HG03135 (cell line): ENCODE measurements at regions not wholly inside any gene's neighbourhood (a gene's known extent, or its start where the extent isn't known, plus 50 kb on each side); places are given as distances from the start of the nearest gene placed in this dataset.
A peak's percentile ranks its signal among the peaks of the same experiment; 100 is the strongest.

Experiments
- ATAC-seq: cut with Tn5 transposase; IDR thresholded peaks from one replicate; pipeline ENCODE4 v1.9.1; 2021; ENCODE audit warnings: mild to moderate bottlenecking, moderate library complexity; ENCODE audit not compliant: unreplicated experiment

DNA sequence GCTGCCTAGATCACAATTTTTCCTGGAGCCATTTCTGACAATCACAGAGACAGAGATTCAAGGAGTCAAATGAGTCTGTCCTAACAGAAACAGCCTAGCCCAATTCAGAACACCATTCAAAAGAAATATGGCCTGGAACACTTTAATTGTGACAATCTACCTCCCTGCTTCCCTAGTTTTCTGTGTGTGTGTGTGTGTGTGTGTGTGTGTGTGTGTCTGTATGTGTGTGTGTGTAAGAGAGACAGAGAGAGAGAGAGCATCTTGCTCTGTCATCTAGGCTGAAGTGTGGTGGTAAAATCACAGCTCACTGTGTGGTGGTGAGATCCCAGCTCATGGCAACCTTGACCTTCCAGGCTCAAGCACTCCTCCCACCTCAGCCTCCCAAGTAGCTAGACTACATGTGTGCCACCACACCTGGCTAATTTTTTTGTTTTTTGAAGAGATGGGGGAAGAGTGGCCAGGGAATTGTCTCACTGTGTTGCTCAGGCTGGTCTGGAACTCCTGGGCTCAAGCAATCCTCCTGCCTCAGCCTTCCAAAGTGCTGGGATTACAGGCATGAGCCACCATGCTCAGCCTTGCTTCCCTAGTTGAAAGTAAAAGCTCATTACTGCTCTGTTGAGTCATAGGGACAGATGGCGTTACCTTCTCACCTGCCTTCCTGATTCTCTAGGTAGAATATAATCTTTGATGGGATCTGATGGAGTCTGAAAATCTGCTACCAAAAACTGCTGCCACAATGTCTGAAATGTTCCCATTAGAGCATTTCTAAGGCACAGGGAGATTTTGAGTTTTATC is 89.6 kb upstream of the BEND6 start:
- ATAC-seq = no peak

DNA sequence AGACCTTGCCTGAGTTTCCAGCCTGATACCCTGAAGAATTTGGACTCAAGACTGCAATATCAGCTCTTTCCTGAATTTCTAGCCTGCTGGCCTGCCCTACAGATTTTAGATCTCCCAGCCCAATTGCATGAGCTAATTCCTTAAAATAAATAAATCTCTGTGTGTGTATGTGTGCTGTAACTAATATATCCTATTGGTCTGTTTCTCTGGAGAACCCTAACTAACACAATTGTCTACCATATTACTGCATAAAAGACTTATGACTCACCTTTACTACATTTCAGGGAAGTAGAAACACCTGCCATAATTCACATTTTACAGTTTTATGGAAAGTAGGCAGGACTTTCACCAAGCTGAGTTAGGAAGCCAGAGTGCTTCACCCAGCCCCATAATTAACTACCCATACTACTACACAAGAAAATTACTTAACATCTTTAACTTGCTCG is 90.7 kb upstream of the BEND6 start:
- ATAC-seq = no peak

DNA sequence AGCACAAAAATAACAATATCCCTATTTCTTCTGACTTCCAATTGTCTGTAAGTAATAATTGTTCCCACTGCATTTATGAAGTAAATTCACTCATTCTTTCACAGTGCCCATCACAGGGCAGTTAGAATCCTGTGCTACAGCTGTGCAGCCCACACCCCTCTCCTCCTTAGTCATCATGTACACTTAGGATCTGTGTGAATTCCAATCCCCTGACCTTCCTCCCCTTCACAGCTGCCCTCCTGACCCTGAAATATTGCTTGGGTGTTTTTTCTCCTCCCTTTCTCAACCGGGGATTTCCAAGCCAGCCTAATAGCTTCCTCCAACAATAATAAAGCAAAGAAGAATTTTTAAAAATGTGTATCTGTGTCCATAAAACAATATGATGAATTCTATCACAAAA is 91.5 kb upstream of the BEND6 start:
- ATAC-seq = no peak

DNA sequence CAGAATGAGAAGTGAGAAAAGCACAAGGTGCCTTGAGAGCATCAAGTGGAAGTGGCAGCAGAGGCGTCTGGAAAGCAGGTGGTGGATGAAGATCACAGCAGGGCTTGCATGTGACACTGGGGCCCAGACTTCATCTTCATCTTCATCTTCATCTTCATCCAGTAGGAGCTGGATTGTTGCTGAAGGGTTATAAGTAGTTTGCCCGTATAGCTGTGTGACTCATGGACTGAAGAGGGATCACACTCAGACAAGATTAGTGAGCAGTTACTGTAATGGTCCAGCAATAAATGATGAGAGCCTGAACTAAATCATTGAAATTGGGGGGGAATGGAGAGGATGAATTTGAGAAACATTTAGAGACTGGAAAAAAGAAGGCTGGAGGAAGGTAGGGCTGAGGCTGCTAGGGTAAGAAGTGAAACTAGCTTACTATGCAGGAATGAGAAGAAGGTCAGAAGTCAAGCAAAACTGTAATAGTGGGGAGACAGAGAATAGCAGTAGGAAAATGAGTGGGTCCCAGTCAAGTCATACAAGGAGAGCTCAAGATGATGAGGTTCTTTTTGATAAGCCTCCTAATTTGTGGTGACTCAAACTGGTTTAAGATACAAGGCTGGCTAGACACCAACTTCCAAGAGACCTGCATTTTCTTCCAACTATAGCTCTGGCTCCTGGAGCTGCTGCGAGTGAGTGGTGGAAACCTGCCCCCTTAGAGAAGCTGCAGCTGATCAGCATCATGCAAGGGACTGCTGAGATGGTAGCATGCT is 92.3 kb upstream of the BEND6 start:
- no peak for ATAC-seq

DNA sequence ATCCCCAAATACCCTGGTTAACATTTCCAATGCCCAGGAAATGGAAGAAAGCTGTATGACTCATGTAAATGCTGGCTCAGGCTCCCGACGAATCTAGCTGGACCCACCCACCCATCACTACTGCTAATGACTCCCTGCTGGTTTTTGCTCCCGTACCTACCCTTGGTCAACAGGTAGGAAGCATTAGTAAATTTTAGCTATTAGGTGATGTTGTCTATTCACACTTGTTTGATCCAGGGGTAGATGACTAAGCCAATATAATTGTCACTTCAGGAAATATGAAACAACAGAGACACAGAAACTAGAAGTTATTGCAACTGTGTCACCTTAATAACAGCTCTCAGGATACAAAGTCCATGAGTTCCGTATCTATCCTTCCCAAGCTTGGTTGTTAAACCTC is 94.4 kb upstream of the BEND6 start:
- no peak for ATAC-seq

DNA sequence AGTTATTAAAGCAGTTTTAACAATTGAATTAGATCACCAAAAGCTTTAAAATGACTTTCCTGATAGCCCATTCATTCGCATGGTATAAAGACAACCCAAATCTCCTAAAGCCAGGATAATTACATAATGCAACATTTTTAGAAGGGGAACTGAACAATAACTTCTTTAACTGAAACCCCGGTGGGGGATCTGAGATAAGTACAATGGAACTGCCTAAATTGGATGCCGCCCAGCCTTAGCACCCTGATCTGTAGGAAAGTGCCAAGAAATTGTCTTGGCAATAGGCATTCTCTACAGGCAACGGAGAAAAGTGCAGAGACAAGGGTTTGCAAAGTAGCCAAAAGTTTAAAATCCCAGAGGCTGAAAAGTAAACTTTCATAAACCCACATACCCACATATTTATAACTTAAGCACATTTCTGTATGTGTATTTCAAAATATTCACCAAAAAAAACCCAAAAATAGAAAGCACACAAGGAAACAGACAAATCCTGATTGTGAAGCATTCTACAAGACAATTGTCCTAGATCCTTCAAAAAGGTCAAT is 98.8 kb upstream of the BEND6 start:
- no peak for ATAC-seq

DNA sequence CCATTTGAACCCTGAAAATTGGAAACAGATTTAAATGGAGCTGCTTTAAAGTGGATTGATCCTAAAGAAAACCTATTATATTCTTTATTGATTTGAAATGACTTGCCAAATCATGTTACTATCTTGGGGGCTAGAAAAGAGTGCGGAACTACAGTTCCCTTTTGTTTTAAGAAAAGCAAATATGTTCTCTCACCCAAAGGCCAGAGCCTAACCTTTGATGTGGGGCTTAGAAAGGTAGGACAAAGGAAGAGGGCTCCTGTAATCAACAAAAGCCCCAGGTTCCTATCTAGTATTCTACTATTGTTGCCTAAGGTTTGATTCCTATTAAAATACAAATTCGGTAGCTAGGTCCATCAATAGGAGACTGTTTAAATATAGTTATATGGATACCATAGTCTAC is 100.8 kb upstream of the BEND6 start:
- no peak for ATAC-seq

DNA sequence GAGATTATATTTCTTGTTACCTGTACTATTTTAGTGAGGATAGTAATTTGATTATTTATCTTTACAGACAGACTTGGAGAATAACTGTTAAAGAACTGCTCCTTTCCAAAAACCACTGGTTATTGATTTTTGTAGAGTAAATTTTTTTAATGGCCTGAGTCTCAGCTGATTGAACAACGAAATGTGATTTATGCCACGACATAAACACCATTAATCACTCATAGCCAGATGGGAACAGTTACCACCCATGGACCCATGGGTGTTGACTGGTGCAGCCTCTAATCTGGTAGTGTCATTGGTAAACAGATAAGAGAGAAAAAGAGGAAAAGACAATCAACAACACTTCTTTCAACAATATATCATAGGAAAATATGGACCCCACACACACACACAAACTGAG is 101.4 kb upstream of the BEND6 start:
- ATAC-seq = no peak

DNA sequence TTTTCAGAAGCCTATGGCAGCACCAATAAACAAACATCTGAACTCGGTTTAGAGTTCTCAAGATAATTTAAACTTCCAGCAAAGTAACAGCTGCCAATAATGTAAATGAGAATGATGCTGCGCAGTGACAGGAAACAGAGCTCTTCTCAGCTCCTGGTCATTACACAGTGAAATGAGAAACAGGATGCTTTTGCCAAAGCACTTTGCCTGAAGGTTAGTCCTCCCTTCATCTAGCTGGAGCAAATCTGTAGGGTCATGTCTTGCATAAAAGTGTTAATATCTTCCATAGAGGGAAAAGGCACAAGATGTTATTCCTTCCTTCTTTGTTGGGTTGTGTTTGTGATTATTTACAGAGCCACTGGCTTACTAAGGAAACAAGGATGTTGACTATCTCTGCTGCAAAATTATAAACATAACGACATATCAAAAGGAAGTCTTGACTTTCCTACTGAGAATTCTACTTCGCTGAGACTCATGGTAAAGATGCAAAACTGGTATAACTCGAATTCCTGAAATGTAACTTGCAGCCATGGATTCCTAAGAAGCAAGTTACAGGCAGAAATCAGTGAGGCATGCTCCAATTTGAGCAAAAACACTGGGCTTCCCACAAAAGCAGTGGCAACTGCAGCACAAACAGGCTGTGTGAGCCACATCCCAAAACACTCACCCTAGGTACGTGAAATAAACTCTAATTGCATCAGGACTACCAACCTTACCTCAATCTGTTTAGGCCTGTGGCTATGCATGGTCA is 102.5 kb upstream of the BEND6 start:
- ATAC-seq = peak; percentile 11

DNA sequence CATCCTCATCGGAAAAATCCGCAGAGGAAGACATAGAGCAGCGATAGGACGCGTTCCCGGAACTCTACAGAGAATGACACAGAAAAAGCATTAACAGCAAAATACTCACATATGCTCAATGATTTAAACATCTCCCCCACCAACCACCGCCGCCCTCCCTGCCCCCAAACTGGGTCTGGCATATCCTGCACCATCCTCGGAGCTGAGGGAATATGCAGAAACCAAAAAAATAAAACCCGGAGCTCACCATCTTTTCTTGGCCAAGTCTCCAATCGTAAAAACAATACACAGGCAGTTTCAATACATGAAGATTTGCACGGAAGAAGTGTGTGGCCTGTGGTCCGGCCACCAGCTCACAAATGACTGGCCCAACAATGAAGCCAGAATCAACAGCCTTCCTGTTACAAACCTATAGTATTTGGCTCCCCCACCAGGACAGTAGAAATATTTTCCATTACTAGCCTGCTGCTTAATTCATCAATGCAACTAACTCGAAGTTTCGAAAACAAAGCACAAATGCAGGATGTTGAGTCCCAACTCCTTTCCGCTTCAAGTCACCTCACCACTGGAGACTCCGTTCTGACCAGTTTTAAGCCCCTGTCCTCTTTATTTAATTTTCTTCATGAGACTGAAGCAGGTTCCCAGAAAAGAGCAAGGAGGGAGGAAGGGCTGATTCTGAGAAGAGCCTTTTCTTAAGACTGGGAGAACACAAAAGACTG is 103.2 kb upstream of the BEND6 start:
- peak; percentile 94 for ATAC-seq

DNA sequence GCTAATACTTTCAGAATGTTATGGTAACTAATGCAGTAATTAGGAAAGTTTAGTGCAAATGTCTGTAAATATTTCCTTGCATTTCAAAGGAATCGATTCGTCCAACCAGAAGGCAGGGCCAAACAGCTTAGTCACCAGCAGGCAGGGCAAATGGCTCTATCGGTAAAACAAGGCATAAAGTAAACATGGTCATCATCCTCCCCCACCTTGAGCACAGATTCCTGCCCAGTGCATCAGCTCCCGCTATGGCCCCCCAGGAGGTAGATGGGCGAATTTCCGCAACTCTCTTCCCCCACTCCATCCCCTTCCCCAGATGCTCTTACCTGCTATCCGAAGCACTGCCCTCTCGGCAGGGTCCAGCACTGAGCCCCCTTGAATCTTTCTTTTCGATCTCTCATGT is 103.8 kb upstream of the BEND6 start:
- ATAC-seq = peak; percentile 10

DNA sequence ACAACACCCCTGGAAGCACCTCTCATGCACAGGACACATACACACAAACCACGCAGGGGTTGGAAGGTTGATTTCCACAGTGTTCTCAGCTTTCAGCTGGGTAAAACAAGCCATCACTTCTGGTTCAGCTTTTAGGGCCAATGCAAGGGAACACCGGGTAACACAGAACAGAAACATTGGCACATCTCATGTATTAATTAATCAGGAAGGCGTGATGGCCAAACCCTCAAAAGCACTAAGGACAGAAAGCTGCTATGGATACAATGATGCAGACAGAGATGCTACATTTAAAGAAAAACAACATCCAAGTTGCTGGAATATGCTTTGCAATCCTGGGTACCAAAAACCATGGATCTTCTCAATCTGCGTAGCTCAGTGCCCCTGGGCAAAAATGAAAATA is 104.3 kb upstream of the BEND6 start:
- no peak for ATAC-seq

DNA sequence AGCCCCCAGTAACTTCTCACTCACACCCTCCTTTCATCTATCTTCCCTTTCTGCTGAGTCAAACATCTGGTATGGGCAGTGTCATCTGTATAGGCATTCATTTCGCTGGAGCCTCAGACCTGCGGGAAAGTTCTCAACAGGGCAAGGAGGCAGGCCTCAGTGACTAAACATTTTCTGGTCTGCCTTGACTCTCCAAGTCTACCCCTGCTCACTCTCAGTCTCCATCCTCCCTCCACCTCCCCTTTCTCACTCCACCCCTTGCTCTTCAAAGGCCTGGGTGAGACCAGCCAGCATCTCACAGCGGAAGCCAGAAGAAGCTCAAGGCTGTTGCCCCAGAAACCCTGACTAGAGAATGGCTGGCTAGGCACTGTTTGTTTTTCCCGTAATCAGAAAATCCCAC is 105.0 kb upstream of the BEND6 start:
- ATAC-seq = no peak

DNA sequence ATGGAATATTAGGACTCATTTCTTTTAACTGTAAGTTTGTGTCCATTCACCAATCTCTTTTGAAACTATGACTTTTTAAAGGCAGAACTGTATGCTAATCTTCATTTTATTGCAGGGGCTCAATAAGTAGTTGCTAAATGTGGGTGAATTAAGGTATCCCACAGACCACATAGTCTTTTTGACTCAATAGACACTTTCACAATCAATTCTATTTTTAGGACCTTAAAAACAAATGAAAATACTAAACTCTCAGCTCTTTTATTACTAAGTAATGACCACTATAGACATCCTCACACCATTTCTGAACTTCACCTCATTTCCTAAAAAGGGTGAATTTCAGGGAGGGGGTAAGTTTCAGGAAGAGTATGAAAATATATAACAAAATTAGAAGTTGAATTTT is 106.8 kb upstream of the BEND6 start:
- no peak for ATAC-seq

DNA sequence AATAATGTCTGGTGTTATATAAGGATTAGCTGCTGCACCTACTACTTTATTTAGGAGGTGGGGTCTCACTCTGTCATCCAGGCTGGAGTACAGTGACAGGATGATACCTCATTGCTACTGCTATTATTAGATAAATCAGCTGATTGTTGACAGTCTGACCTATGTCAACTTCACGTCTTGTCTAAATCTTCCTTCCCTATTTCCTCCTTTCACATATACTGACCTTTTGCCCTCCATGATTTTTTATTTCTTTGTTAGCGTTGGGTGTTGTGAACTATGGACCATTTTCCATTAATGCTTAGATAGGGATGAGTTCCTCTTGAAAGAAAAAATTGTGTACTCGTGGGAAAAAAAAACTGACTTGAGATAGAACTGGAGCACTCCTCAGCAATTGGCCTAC is 109.9 kb upstream of the BEND6 start:
- no peak for ATAC-seq

DNA sequence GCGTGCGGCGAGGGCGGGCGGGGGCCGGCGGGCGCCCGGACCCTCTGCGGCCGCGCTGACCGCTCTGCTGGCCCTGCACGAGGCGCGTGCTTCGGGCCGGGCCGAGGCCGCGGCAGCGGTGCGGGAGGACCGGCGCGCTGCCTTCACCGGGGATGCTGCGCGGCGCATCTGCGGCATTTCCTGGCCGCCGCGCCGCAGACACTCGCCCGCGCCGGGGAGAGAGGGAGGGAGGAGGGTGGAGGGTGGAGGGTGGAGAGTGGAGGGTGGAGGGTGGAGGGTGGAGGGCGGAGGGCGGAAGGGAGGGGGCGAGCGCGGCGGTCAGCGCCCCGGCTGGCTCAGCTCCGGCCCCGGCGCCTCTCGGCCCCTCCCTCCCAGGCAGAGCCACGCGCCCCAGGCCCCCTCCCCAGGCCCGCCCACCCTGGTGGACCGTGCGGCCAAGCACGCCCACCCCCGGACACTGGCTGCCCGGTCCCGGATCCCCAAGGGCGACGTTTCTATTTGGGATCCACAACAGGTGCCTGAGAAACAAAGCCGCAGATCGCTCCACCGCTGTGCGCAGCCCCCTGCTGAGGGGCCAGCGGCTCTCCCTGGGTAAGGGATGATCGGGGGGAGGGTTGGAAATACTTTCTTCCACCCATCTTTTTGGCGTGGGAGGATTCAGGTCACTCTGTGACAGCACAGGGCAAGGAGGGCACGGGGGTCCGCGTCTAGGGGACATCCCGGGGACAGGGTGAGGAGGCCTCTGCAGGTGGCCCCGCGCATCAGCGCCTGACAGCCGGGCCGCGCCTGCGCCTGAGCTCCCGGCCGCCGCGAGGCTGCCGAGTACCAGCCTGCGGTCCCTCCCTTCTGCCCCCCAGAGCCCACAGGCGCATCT is 111.2 kb upstream of the BEND6 start:
- ATAC-seq = peak; percentile 84

DNA sequence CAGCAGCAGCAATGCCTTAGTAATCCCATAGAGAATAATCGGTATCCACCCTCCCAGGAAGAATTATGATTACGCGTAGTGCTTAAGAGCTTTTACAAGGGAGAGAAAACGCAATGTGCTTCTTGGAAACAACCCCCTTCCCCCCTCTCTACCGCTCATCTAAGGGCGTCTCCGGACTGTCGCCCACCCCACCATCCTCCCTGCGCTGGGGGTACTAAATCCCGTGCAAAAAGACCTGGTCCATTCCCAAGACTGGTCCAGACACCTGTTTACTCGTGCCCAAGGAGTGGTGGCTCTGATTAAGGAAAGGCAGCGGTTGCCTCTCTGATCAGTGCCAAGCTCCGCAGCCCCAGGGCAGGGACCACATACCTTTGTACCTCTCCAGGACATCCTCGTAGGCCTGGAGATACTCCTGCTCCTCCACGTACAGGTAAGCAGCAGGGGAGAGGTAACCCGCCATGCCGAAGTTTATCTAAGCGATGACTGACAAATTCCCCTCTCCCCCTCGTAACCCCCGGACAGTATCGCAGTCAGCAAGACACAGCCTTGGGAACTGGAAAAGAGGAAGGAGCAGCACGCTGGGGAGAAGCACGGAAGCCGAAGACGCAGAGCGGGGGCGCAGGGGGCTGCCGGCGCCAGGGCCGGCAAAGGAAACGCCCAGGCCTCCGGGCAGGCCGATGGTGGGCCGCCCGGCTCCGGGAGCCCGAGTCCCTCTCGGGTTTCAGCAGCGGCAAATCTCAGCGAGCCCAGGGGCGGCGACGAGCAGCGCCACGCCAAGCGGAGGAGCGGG is 112.0 kb upstream of the BEND6 start:
- peak; percentile 13 for ATAC-seq

DNA sequence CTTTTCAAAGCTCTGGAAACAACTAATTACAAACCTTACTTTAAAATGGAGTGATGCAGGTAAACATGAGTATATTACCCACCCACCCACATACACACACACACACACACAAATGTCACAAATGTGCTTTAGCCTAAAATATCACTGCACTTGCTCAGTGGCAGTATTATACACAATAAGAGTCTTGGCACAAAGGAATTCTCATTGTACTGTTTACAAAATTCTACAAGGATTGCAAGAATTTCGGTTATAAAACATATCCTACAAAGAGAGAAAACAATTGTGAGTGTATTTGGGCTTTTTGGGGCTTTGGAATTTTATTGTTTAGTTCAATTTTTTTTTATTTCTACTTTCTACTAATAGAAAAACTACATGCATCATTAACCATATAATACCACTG is 113.2 kb upstream of the BEND6 start:
- ATAC-seq = no peak

DNA sequence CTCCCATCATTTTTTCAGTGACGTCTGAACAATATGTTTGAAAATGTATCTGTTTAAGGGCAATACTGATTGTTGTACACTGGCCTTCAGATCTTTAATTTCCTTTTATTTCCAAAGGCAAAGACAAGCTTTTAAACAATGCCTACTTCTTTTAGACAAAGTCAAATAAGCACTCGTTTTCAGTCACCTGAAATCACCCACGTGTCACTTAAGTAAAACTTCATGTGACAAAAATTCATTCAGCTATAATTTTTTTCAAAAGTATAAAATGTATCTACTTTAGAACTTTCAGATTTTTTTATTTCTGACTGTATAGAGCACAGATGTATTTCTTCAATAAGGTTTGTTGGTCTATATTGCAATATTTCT is 113.5 kb upstream of the BEND6 start:
- ATAC-seq = no peak
